ENCODE measurements at regions not wholly inside any gene's neighbourhood (a gene's known extent, or its start where the extent isn't known, plus 50 kb on each side); places are given as distances from the start of the nearest gene placed in this dataset.
"Not testable (repeated sequence)": the region's sequence is repeated elsewhere in the genome, so short reads cannot be mapped to it uniquely, and the experiment has no call there.

DNA sequence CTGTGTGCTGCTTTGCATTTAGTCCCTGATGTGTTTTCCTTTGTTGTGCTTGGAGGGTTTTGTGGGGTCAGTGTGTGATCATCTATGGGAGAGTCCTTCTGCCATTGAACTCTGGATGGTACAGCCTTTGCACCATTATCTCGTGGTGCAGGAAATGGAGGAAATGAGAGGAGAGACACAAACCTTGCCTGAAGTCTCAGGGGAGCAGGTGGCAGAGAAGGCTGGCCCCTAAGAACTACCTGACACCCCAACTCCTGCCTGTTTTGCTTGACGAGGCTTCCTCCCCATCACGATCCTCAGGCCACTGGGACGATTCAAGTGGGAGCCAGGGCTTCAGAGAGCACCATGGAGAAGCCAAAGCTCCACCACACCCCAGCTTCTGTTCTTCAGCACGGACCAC is 1316.4 kb downstream of the TBC1D22A start:
- DNase-seq (ENCODE audit: low read depth), result no peak

DNA sequence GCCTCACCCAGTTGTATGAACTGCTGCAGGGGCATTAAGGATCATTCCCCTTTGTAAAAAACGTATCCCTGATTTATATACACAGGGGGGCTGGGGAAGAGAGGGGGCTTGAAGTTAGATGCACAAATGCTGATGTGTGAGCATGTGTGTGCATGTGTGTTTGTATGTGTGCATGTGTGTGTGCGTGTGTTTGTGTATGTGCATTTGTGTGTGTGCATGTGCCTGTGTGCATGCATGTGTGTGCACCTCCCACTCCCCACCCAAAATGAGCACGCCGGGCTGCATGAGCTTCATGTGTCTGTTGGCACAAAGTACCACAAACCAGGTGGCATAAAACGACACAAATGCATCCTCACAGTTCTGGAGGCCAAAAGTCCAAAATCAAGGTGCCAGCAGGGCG is 1315.2 kb downstream of the TBC1D22A start:
- no peak for DNase-seq (ENCODE audit: low read depth)

DNA sequence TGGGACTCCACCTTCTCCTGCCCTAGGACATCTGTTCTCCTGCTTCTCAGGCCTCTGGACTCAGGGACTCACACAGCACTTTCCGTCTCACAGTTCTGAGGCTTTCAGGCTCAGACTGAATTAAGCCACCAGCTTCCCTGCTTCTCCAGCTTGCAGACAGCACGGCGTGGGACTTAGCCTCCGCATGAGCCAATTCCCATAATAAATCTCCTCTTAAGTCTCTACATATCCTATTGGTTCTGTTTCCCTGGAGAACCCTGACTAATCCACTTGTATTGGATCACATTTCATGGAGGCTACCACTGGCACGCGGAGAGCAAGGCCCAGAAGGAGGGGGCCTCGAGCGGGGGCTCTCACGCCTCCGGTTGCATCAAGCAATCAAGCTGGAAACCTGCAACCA is 1313.6 kb downstream of the TBC1D22A start:
- DNase-seq (ENCODE audit: low read depth), result no peak

DNA sequence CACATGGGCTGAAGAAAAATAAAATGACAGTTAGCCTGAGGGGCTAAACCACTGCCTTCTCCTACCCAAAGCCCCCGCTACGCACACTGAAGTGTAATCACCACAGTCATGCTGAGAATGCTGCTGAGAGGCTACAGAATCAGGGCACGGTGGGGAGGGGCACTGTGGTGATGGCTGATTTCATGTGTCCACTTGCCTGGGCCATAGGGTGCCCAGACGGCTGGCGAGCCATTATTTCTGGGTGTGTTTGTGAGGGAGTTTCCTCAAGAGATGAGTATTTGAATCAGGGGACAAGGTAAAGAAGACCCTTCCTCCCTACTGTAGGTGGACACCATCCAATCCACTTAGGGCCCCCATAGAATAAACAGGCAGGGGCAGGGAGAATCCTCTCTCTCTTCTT is 1313.2 kb downstream of the TBC1D22A start:
- DNase-seq (ENCODE audit: low read depth), result no peak

DNA sequence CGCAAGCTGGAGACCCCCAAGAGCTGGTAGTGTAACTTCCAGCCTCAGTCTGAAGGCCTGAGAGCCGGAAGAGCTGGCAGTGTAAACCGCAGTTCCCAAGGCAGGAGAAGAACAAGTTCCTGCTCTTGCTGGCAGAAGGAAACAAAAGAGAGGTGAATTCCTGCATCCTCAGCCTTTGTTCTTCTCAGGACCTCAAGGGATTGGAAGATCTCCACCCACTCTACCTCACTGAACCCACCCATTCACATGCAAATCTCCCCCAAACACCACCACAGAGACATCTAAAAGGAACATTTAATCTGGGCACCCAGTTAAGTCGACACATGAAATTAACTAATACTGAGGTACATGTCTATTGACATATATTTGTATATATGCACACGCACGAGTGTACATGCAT is 1310.3 kb downstream of the TBC1D22A start:
- no peak for DNase-seq (ENCODE audit: low read depth)

DNA sequence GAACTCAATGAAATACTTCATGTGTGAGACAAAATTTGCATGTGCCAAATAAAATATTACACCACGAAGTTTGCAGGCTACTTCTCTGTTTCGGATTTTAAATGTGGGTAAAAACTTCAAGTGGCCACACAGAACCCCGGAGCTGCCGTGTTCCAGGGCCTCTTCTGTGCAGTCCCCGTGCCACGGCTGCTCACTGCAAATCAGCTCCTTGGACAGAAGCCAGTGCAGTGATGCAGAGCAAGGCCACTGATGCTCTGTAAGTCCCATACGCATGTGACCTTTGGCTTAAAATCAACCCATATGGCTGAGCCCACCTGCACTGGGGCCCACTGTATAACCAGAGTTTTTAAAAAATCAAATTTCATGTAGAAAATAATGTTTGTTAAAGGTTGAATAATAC is 1309.4 kb downstream of the TBC1D22A start:
- no peak for DNase-seq (ENCODE audit: low read depth)

DNA sequence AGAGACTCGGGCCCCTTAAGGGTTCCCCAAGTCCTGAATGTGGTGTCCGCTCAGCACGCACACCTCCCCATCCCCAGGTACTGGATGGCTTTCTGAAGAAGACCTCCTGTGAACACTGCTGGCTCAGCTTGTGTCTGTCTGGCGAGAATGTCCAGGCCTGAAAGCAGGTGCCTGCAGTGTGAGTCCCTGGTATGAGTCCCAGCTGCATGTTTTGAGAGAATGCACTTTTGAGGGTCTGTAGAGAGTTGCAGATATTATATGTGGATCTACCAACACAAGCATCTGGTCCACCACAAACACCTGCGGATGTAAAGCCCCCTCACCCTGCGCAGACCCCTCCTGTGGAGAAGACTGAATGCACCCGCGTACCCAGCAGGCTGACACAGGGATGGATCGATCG is 1308.9 kb downstream of the TBC1D22A start:
- DNase-seq (ENCODE audit: low read depth), result no peak

DNA sequence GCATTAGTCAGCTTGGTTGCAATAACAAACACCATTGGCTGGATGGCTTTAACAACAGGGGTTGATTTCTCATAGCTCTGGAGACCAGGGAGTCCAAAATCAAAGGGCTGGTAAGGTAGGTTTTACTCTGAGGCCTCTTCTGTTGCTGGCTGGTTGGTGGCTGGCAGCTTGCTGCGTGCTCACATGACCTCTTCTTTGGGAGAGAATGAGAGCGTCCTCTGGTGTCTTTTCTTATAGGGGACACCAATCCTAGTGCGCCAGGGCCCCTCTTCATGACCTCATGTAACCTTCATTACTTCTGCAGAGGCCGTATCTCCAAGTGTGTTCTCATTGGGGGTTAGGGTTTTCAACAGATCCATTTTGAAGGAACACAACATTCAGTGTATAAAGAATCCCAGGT is 1308.3 kb downstream of the TBC1D22A start:
- no peak for DNase-seq (ENCODE audit: low read depth)

DNA sequence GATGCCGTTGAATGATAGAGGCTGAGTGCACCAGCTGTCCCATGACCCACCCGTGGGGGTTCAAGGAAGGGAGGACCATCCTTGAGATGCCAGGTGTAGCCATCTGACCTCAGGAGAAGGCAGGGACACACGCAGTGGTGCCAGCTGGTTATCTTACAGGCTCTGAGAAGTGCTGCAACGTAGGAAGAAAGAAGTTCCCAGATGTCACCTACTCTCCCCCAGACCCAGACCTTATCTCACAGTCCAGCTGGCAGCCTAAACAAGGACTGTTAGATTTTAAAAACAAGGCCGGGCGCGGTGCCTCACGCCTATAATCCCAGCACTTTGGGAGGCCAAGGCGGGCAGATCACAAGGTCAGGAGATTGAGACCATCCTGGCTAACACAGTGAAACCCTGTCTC is 1307.6 kb downstream of the TBC1D22A start:
- DNase-seq (ENCODE audit: low read depth), result no peak

DNA sequence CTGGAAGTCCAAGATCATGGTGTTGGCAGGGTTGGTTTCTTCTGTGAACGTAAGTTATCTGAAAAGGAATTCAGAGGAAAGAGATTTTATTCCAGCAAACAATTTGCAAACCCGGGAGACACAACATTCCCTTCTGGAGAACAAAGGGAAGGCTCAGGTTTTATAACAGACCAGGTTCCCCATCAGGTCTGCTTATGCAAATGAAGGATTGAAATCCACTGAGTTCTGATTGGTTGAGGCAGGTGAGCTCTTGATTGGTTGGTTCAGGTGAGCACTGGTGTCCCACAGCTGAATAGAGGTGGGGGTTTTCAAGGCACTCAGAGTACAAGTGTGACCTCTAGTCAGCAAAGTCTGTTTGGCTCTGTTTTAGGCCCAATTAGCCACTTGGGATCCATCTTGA is 1306.8 kb downstream of the TBC1D22A start:
- no peak for DNase-seq (ENCODE audit: low read depth)

DNA sequence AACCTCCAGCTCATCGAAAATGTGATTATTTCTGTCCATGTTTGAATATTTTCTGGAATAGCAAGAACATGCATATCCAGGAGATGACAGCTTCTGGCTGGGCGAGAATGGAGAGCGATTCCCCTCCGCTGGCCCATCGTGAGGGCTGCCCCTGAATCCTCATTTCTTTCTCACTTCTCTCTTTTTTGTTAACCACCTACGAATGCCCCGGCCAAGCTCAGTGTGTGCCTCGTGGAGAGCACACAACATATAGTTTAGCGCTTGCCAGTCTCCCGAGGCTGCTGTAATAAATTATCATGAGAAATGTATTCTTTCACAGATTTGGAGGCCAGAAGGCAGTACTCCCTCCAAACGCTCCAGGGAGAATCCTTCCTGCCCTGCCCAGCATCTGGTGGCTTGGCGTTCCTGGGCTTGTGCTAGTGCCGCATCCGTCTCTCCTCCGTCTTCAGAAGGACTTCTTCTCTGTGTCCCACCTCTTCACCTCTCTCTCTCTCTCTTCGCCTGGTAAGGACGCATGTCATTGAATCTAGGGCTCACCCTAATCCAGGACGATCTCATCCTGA is 1306.0 kb downstream of the TBC1D22A start:
- no peak for DNase-seq (ENCODE audit: low read depth)

DNA sequence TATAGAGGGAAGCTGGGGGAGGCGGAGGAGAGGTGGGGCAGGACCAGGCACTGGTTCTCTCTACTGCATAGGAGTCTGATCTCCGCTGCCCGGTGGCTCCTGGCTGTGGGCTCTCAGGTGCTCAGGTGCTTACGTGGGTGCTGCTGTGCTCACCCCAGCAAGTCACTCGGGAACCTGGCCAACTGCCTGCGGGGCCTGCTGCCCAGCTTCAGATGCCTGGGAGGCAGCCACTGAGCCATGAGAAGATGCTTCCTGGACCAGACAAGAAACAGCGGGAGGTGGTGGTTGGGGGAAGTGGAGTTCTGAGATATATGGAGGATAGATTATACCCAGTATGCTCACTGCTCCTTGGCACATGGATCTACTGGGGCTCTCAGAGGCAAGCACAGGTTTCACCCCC is 1303.4 kb downstream of the TBC1D22A start:
- DNase-seq (ENCODE audit: low read depth), result no peak

DNA sequence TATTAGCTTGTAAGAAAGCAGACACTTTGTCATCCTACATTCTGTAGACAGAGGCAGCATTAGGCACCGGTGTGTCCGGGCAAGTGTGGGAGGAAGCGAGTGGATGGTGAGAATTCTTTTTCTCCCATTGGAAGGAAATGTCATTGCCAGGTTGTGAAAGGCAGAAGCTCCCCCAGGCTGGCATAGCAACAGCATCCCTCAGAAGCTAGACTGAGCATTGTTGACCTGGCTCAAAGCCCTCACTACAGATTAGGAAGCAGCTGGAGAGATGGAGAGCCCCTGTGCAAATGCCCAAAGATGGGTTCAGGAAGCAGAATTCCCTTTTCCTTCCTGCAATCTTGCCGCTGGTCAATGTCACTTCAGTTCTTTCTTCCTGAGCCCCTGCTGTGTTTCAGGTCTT is 1299.3 kb downstream of the TBC1D22A start:
- DNase-seq (ENCODE audit: low read depth), result no peak

DNA sequence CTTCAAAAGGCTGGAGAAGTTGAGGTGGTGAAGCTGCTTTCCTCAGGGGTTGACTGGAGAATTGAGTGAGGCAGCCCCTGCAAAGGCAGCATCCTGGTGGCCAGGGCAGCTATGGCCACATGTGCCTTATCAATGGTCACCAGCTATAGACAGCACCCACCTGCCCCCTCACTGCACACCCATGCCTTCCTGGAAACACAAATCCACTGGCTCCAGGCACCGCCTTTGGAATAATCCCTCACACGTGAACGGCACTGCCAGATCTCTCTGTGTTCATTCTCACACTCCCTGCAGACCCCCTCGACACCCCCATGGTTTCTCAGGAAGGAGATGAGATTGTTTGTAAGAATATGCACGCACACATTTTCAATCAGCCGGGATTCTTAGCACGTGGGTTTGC is 1297.8 kb downstream of the TBC1D22A start:
- no peak for DNase-seq (ENCODE audit: low read depth)

DNA sequence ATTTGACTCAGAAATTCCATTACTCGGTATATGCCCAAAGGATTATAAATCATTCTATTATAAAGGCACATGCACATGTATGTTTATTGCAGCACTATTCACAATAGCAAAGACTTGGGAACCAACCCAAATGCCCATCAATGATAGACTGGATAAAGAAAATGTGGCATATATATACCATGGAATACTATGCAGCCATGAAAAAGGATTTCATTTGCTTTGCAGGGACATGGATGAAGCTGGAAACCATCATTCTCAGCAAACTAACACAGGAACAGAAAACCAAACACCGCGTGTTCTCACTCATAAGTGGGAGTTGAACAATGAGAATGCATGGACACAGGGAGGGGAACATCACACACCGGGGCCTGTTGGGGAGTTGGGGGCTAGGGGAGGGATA is 1297.1 kb downstream of the TBC1D22A start:
- DNase-seq (ENCODE audit: low read depth), result not testable (repeated sequence)

DNA sequence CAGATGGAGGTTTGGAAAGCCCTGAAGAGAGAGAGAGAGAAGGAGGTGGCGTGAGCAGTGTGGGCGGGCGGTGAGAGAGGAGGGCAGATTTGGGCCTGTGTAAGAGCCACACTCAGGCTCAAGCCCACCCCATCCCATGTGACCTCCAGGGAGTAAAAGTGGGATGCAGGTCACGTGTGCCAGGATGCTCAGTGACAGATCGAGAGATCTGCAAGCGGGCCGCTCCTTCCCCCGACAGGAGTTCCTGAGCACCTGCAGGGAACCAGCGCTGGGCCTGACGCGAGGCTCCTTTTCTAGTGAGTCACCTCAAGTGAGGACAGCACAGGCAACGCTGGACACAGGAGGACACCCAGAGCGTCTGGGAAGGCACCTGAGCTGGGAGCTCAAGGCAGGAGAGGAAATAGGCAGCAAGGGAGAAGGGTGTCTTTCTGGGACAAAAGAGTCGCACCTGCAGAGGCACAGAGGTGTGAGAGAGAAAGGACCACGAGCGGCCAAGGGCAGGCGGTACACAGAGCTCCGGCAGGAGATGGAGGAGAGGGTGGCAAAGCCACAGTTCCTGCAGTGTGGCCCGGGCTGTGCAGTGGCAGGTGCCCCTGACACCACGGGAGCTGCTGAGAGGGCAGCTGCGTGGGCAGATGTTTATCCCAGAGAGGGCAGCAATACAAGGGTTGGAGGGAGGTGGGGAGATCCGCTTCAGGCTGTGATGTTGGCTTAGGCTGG is 1294.8 kb downstream of the TBC1D22A start:
- DNase-seq (ENCODE audit: low read depth), result no peak

DNA sequence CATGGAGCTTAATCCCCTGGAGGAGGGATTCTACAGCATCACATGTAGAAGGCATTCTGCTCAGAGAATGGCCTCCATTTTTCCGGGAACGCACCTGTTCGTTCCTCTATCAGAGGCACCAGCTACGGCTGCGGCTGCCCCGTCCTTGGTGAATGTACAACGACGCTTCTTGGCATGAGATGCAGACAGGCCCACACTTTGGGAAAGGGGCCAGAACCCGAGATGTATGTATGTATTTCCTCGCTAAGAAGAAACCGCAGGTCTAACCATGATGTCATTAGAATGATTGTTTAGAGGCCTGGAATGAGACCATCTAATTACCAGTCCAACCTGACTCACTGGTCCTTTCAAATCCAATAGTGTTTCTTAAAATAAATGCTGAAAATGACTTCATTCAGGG is 1293.4 kb downstream of the TBC1D22A start:
- DNase-seq (ENCODE audit: low read depth), result no peak

DNA sequence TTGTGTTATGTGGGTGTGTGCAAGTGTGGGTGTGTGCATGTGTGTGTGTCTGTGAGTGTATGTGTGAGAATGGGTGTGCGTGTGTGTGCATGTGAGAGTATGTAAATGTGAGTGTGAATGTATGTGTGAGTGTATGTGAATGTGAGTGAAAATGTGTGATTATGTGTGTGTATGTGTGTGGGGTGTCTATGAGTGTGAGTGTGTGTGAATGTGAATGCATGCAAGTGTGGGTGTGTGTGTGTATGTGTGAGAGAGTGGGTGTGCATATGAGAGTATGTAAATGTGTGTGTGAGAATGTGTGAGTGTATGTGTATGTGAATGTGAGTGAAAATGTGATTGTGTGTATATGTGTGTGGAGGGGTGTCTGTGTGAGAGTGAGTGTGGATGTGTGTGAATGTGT is 1292.7 kb downstream of the TBC1D22A start:
- no peak for DNase-seq (ENCODE audit: low read depth)

DNA sequence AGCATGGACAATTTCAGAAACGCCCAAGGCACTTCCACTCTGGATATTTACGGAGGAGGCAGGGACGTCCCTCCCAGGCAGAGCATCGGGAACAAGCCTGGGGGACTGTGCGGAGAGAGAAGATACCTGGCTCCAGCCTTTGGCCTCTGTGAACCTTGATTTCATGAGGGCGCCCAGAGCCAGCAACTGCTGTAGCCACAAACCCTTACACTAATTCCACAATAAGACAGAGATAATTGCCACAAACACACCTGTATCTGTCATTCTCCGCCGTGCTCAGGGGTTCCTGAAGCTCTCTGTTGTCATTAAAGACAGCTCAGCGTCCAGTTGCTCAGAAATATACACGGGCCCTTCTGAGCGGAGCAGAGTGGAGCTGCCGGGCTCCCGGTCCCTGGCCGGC is 1292.1 kb downstream of the TBC1D22A start:
- DNase-seq (ENCODE audit: low read depth), result no peak

DNA sequence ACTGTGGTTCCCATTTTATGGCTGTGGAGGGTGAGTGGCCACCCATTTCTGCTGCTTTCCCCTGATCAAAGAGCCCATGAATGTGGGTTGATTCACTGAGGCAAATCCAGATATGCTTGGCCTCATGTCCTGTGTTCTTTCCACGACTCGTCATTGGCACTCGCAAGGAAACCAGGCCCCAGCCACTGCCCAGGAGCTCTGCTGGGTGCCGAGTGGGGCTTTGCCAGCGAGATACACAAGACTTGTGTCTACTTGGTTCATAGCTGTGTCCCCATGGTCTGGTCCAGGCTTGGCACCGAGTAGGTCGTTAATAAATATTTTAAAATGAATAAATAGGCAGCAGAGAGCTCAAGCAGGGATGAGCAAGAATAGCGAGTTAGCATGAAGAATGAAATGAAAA is 1291.5 kb downstream of the TBC1D22A start:
- no peak for DNase-seq (ENCODE audit: low read depth)

DNA sequence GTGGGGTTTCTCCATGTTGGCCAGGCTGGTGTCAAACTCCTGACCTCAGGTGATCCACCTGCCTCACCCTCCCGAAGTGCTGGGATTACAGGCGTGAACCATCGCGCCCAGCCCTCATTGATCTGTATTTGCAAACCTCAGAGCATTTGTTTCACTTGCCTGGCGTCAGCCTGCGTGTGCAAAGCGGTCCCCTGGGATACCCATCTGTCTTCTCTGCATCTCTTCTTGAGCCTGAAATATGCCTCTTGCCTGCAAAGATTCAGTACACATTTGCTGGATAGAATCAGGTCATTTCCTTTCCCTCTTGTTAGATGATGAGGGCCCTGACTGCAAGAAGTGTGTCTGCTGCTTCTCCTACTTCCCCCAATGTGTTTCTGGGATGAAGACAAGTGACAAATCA is 1291.0 kb downstream of the TBC1D22A start:
- no peak for DNase-seq (ENCODE audit: low read depth)

DNA sequence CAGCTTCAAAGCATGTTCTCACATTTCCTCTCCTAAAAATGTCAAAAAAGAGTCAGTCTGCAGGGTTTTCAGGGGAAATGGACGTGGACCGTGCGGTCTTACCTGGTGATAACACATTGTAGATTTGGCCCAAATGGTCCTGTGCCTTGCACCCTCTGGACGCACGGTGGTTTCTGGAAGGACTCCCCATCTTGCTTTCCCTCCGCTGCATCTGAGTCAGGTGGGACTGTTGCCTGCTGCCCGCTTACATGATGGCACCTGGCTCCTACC is 1290.1 kb downstream of the TBC1D22A start:
- no peak for DNase-seq (ENCODE audit: low read depth)

DNA sequence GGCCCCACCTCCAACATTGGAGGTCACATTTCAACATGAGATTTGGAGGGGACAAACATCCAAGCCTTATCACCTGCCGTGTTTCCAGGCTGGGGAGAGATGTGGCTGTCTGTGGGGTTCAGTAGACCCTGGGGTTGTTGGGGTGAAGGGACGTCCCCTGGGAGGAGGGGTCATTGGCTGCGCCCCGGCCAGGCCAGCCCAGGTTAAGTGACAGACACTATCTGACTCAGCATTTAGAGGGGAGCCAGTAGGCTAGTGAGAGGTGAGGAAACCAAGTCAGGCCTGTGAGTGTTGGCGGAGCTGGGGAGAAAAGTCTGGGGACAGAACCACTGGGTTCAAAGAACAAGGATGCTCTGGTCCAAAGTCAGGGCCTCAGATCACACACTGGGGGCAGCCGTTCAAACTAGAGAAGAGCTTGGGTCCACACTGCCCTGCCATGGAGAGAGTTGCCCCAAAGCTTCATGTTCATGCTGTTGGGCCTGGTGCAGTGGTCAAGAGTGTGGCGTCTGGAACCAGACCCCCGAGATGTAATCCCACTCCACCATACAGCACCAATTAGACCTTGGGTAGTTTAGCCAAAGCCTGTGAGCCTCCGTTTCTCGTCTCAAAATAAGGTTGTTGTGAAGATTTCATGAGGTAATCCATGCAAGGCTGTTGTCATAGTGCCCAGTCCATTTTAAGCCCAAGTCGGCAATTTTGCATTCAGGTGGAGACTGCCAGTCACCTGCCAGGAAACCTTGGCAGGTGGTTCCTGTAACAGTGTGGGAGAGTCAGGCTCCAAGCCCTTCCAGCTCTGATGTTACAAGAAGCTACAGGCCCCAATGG is 1289.6 kb downstream of the TBC1D22A start:
- no peak for DNase-seq (ENCODE audit: low read depth)

DNA sequence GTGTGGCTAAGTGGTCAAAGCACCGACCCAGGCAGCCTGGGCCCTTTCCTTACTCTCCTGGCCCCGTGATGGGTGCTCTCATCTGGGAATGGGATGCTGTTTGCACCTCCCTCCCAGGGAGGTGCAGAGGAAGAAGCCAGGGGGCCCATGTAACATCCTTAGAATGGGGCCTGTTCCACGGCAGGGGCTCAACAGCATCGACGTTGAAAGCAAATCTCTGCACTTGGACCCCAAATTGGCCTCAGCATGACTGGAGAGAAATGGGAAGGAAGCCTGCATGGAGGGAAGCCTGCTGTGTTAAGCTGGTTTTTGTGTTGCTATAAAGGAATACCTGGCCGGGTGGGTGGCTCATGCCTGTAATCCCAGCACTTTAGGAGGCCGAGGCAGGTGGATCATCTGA is 1288.4 kb downstream of the TBC1D22A start:
- no peak for DNase-seq (ENCODE audit: low read depth)
